ENCODE measurements at regions not wholly inside any gene's neighbourhood (a gene's known extent, or its start where the extent isn't known, plus 50 kb on each side); places are given as distances from the start of the nearest gene placed in this dataset.

DNA sequence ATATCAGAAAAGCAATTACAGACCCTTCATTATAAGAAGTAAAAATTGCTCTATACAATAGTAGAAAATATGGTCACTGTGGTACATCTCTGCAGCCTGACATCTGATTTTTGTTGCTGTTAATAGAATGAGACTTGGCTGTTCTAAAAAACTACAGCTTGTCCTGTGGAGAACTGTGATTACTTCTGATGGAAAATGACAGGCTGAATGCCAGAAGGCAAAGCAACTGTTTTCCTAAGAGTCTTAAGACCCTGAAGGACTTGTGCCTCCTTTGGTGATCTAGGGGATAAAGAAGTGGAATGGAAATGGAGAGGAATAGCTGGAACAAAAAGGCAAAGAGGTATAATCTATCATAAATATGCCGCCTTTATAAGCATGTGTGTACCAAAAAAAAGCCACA, 314.8 kb downstream of the BCHE start:
- H3K36me3 ChIP-seq (ENCODE audit: insufficient read depth, low read length): no peaks in the 10 kb centered on the region
- POLR2A ChIA-PET: no interaction called here
- no peak overlapping the region for H3K27ac Mint-ChIP-seq
- no peaks in the 10 kb centered on the region for H3K4me1 Mint-ChIP-seq (ENCODE audit: low read depth)
- H3K9me3 Mint-ChIP-seq: peaks cover 11% of the 10 kb centered on the region
- H3K9me3 ChIP-seq (ENCODE audit: control insufficient read depth in 1 of 2, insufficient read depth in 1 of 2, low read length in 2 of 2): no peaks in the 10 kb centered on the region
- H3K27me3 ChIP-seq (ENCODE audit: control insufficient read depth in 1 of 2, insufficient read depth in 2 of 2, low read length in 2 of 2): no peaks in the 10 kb centered on the region
- DNase-seq: no peak
- no peak overlapping the region for H3K4me3 Mint-ChIP-seq
- no peaks in the 10 kb centered on the region for H3K27me3 Mint-ChIP-seq
- CTCF ChIA-PET: no interaction called here
- intact Hi-C loops (cut with DNase I, micrococcal nuclease): no loop called here
- ATAC-seq (ENCODE audit: poor library complexity): no peak
- no peaks in the 10 kb centered on the region for H3K4me1 ChIP-seq (ENCODE audit: insufficient read depth, low read length)
- no peak overlapping the region for H3K27ac ChIP-seq (ENCODE audit: low read depth in 1 of 2, low read length in 2 of 2)
- no peaks in the 10 kb centered on the region for H3K36me3 Mint-ChIP-seq (ENCODE audit: low read depth)
- H3K4me3 ChIP-seq (ENCODE audit: low read length): no peak overlapping the region
- TF ChIP-seq, protein P1, sequence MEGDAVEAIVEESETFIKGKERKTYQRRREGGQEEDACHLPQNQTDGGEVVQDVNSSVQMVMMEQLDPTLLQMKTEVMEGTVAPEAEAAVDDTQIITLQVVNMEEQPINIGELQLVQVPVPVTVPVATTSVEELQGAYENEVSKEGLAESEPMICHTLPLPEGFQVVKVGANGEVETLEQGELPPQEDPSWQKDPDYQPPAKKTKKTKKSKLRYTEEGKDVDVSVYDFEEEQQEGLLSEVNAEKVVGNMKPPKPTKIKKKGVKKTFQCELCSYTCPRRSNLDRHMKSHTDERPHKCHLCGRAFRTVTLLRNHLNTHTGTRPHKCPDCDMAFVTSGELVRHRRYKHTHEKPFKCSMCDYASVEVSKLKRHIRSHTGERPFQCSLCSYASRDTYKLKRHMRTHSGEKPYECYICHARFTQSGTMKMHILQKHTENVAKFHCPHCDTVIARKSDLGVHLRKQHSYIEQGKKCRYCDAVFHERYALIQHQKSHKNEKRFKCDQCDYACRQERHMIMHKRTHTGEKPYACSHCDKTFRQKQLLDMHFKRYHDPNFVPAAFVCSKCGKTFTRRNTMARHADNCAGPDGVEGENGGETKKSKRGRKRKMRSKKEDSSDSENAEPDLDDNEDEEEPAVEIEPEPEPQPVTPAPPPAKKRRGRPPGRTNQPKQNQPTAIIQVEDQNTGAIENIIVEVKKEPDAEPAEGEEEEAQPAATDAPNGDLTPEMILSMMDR (IDR thresholded peaks at IDR 0.05): no peak

DNA sequence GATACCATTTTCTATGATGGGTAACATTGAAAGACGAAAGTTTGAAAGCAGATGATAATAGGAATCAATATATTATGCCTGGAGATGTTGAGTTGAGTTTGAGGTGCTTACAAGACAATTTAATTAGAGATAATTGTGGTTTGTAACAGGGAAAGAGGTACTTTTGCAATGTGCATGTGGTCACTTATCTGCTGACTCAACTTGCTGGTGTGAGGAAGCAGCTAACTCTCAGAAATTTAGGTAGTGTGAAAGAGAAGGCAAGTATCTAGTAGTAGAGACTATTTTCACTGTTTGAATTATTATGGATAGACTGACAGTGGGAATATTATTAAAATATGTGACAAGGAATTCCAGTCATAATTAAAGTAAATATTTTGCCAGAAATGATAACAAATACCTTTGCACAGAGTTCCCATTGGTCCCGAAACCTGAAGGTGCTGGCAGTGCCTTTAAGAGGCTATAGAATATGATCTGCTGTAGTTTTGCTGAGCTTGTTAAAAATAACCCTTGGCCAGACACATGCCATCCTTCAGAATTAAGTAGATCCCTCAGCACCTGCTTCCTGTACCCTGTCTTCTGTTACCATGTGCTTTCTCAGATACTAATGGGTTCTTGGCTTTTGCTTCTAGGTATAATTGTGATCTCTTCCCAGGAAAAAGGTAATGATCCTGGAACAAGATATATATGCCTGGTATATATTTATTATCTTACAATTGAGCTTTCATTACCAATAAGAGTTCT, 315.9 kb downstream of the BCHE start:
- H3K9me3 Mint-ChIP-seq: peaks cover 12% of the 10 kb centered on the region

DNA sequence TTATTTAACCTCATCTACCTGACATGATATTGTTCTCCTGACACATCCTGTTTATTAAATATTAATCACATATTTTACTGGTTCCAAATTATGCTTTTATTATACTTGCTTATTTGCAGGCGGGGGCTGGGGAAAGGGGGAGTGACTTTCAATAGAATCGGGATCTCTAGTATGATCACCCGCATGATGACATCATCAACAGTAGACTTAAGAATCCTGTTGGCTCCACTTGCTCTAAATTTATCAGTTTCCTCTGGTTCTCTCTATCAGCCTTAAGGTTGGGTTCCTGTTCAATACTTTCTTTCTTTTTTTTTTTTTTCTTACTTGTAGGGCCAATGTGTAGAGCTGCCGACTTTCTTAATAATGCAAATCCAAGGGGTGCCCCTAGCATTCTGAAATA, 317.5 kb downstream of the BCHE start:
- intact Hi-C loops (cut with DNase I, micrococcal nuclease): no loop called here

More for the DNA sequence above, 315.9 kb downstream of the BCHE start:
- H3K9me3 ChIP-seq (ENCODE audit: control insufficient read depth in 1 of 2, insufficient read depth in 1 of 2, low read length in 2 of 2): no peaks in the 10 kb centered on the region
- no peaks in the 10 kb centered on the region for H3K36me3 ChIP-seq (ENCODE audit: insufficient read depth, low read length)
- Mint-ChIP-seq H3K27ac (no peak overlapping the region), H3K36me3 (ENCODE audit: low read depth) (no peaks in the 10 kb centered on the region), H3K4me3 (no peak overlapping the region), H3K27me3 (no peaks in the 10 kb centered on the region), H3K4me1 (ENCODE audit: low read depth) (no peaks in the 10 kb centered on the region)
- CTCF ChIA-PET: no interaction called here
- no peak overlapping the region for H3K4me3 ChIP-seq (ENCODE audit: low read length)
- H3K27me3 ChIP-seq (ENCODE audit: control insufficient read depth in 1 of 2, insufficient read depth in 2 of 2, low read length in 2 of 2): no peaks in the 10 kb centered on the region
- ATAC-seq (ENCODE audit: poor library complexity) (no peak), DNase-seq (no peak)
- POLR2A ChIA-PET: no interaction called here
- H3K4me1 ChIP-seq (ENCODE audit: insufficient read depth, low read length): no peaks in the 10 kb centered on the region
- TF ChIP-seq, protein P1 (IDR thresholded peaks at IDR 0.05): no peak
- H3K27ac ChIP-seq (ENCODE audit: low read depth in 1 of 2, low read length in 2 of 2): no peak overlapping the region
- intact Hi-C loops (cut with DNase I, micrococcal nuclease): no loop called here

More for the DNA sequence above, 317.5 kb downstream of the BCHE start:
- Mint-ChIP-seq H3K27ac (no peak overlapping the region), H3K27me3 (no peaks in the 10 kb centered on the region), H3K9me3 (peaks cover 12% of the 10 kb centered on the region), H3K4me1 (ENCODE audit: low read depth) (no peaks in the 10 kb centered on the region), H3K4me3 (no peak overlapping the region), H3K36me3 (ENCODE audit: low read depth) (no peaks in the 10 kb centered on the region)
- Histone ChIP-seq H3K4me3 (ENCODE audit: low read length) (no peak overlapping the region), H3K4me1 (ENCODE audit: insufficient read depth, low read length) (no peaks in the 10 kb centered on the region), H3K27me3 (ENCODE audit: control insufficient read depth in 1 of 2, insufficient read depth in 2 of 2, low read length in 2 of 2) (no peaks in the 10 kb centered on the region), H3K36me3 (ENCODE audit: insufficient read depth, low read length) (no peaks in the 10 kb centered on the region), H3K9me3 (ENCODE audit: control insufficient read depth in 1 of 2, insufficient read depth in 1 of 2, low read length in 2 of 2) (no peaks in the 10 kb centered on the region), H3K27ac (ENCODE audit: low read depth in 1 of 2, low read length in 2 of 2) (no peak overlapping the region)
- POLR2A ChIA-PET: no interaction called here
- TF ChIP-seq, protein P1 (IDR thresholded peaks at IDR 0.05): no peak
- ATAC-seq (ENCODE audit: poor library complexity) (no peak), DNase-seq (no peak)
- CTCF ChIA-PET: no interaction called here

All from CD4-positive, alpha-beta T cell (primary cell).